PFSK-1 (cell line): ENCODE measurements at regions not wholly inside any gene's neighbourhood (a gene's known extent, or its start where the extent isn't known, plus 50 kb on each side); places are given as distances from the start of the nearest gene placed in this dataset.

Source experiments
- POLR2AphosphoS5 ChIP-seq: IDR thresholded peaks from 2 replicates; pipeline ENCODE4 v1.6.1; 2012; ENCODE audit warnings: low read depth, mild to moderate bottlenecking, control low read depth, low read length, moderate library complexity
- TF ChIP-seq, protein P1 (sequence below), 2 experiments: IDR thresholded peaks; 2 replicates each; pipeline versions ENCODE4 v1.6.1 to v1.8.0; 2011 to 2012; ENCODE audit warnings: low read depth in 2 of 2, low read length in 2 of 2, control low read depth in 1 of 2, inconsistent platforms in 1 of 2, mild to moderate bottlenecking in 1 of 2, moderate library complexity in 1 of 2; ENCODE audit not compliant: insufficient read depth in 1 of 2

DNA sequence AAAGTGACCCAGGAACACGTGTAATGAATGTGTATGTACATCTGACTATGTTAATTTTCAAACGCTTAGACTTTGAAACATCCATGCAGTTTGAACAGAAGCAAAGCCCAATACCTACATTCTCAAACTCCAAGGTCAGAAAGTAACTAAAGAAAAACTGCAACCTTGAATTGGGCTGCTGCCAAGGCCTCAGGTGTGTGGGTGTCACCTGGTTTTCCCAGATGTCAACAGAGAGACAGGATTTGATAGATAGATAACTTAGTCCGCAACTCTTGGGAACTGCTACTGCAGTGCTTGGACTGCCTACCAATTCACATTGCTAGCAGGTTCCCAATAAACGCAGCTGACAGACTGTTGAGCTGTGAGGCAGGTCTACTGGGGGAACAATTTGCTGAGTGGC, 78.7 kb upstream of the PAPOLG start:
- TF ChIP-seq, protein P1, sequence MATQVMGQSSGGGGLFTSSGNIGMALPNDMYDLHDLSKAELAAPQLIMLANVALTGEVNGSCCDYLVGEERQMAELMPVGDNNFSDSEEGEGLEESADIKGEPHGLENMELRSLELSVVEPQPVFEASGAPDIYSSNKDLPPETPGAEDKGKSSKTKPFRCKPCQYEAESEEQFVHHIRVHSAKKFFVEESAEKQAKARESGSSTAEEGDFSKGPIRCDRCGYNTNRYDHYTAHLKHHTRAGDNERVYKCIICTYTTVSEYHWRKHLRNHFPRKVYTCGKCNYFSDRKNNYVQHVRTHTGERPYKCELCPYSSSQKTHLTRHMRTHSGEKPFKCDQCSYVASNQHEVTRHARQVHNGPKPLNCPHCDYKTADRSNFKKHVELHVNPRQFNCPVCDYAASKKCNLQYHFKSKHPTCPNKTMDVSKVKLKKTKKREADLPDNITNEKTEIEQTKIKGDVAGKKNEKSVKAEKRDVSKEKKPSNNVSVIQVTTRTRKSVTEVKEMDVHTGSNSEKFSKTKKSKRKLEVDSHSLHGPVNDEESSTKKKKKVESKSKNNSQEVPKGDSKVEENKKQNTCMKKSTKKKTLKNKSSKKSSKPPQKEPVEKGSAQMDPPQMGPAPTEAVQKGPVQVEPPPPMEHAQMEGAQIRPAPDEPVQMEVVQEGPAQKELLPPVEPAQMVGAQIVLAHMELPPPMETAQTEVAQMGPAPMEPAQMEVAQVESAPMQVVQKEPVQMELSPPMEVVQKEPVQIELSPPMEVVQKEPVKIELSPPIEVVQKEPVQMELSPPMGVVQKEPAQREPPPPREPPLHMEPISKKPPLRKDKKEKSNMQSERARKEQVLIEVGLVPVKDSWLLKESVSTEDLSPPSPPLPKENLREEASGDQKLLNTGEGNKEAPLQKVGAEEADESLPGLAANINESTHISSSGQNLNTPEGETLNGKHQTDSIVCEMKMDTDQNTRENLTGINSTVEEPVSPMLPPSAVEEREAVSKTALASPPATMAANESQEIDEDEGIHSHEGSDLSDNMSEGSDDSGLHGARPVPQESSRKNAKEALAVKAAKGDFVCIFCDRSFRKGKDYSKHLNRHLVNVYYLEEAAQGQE (IDR thresholded peaks at IDR 0.05; ENCODE audit: insufficient read depth in 1 of 2, low read depth in 2 of 2, low read length in 2 of 2) = no peak
- TF ChIP-seq POLR2AphosphoS5 = no peak
